NCI-H2029 (cell line): ENCODE measurements at regions not wholly inside any gene's neighbourhood (a gene's known extent, or its start where the extent isn't known, plus 50 kb on each side); places are given as distances from the start of the nearest gene placed in this dataset.
A peak's percentile ranks its signal among the peaks of the same experiment; 100 is the strongest.

Source experiments
- DNase-seq: peaks from one replicate; lab custom pipeline; 2025; lab: John Stamatoyannopoulos, UW

- DNase-seq, result no peak
Measured at GRCh38 chr5:155866971-155867370, 460.0 kb upstream of the SGCD start.

GRCh38 chr5:155867522-155868088 is 459.4 kb upstream of the SGCD start:
- no peak for DNase-seq

- no peak for DNase-seq
Measured at GRCh38 chr5:155870636-155871035, 456.3 kb upstream of the SGCD start.

GRCh38 chr5:155871623-155872022 is 455.3 kb upstream of the SGCD start:
- peak; percentile 7 for DNase-seq

GRCh38 chr5:155872629-155873220 is 454.2 kb upstream of the SGCD start:
- peak; percentile 44 for DNase-seq

GRCh38 chr5:155878991-155879575 is 447.9 kb upstream of the SGCD start:
- DNase-seq, result no peak

GRCh38 chr5:155884041-155884440 is 442.9 kb upstream of the SGCD start:
- DNase-seq, result no peak

- DNase-seq, result no peak
Measured at GRCh38 chr5:155885199-155885598, 441.8 kb upstream of the SGCD start.

GRCh38 chr5:155886311-155887031 is 440.5 kb upstream of the SGCD start:
- DNase-seq, result no peak

GRCh38 chr5:155895484-155895883 is 431.5 kb upstream of the SGCD start:
- DNase-seq, result no peak

- no peak for DNase-seq
Measured at GRCh38 chr5:155897761-155898160, 429.2 kb upstream of the SGCD start.

GRCh38 chr5:155898284-155898683 is 428.7 kb upstream of the SGCD start:
- no peak for DNase-seq

- no peak for DNase-seq
Measured at GRCh38 chr5:155903791-155904190, 423.2 kb upstream of the SGCD start.

GRCh38 chr5:155905364-155905763 is 421.6 kb upstream of the SGCD start:
- DNase-seq, result no peak

GRCh38 chr5:155906046-155906445 is 420.9 kb upstream of the SGCD start:
- no peak for DNase-seq

- DNase-seq, result no peak
Measured at GRCh38 chr5:155908543-155908942, 418.4 kb upstream of the SGCD start.

GRCh38 chr5:155912291-155912690 is 414.7 kb upstream of the SGCD start:
- peak; percentile 22 for DNase-seq

- DNase-seq, result no peak
Measured at GRCh38 chr5:155914766-155915165, 412.2 kb upstream of the SGCD start.

- no peak for DNase-seq
Measured at GRCh38 chr5:155915601-155916000, 411.4 kb upstream of the SGCD start.

- DNase-seq, result no peak
Measured at GRCh38 chr5:155919126-155919525, 407.8 kb upstream of the SGCD start.

GRCh38 chr5:155919725-155920124 is 407.2 kb upstream of the SGCD start:
- no peak for DNase-seq

- DNase-seq, result no peak
Measured at GRCh38 chr5:155921621-155922020, 405.3 kb upstream of the SGCD start.

GRCh38 chr5:155923784-155924183 is 403.2 kb upstream of the SGCD start:
- no peak for DNase-seq
